Karpas-422 (cell line): ENCODE measurements at regions not wholly inside any gene's neighbourhood (a gene's known extent, or its start where the extent isn't known, plus 50 kb on each side); places are given as distances from the start of the nearest gene placed in this dataset.
"Not testable (repeated sequence)": the region's sequence is repeated elsewhere in the genome, so short reads cannot be mapped to it uniquely, and the experiment has no call there.

Experiments
- DNase-seq: peaks from one replicate; pipeline ENCODE4 v3.0.0-alpha.2; 2015
- H2AFZ ChIP-seq: fragments of 200-600 bp; sonication (generic); 2 replicates; pipeline ENCODE4 v1.6.1; 2014; ENCODE audit warnings: antibody characterized with exemption, low read length, mixed read lengths
- H3K27ac ChIP-seq: fragments of 200-600 bp; sonication (generic); 2 replicates; pipeline ENCODE4 v1.5.1; 2014; ENCODE audit warnings: mild to moderate bottlenecking, low read length, moderate library complexity
- H3K27me3 ChIP-seq: fragments of 200-600 bp; sonication (generic); 2 replicates; pipeline ENCODE4 v1.6.1; 2014; ENCODE audit warnings: low read length, mixed read lengths
- H3K36me3 ChIP-seq: fragments of 200-600 bp; sonication (generic); 2 replicates; pipeline ENCODE4 v1.6.1; 2014; ENCODE audit warnings: low read length, mixed read lengths; ENCODE audit not compliant: insufficient read depth
- H3K4me1 ChIP-seq: fragments of 200-600 bp; sonication (generic); 2 replicates; pipeline ENCODE4 v1.6.1; 2014; ENCODE audit warnings: mild to moderate bottlenecking, low read length, mixed read lengths
- H3K4me2 ChIP-seq: fragments of 200-600 bp; sonication (generic); 2 replicates; pipeline ENCODE4 v1.6.1; 2014; ENCODE audit warnings: low read length, low read depth, mild to moderate bottlenecking; ENCODE audit not compliant: poor library complexity, severe bottlenecking
- H3K4me3 ChIP-seq: fragments of 200-600 bp; sonication (generic); 2 replicates; pipeline ENCODE4 v1.5.1; 2014; ENCODE audit warnings: mild to moderate bottlenecking, antibody characterized with exemption, low read length, mixed read lengths
- H3K79me2 ChIP-seq: fragments of 200-600 bp; sonication (generic); 2 replicates; pipeline ENCODE4 v1.6.1; 2014; ENCODE audit warnings: mild to moderate bottlenecking, low read length, mixed read lengths
- H3K9ac ChIP-seq: fragments of 200-600 bp; sonication (generic); 2 replicates; pipeline ENCODE4 v1.6.0; 2014; ENCODE audit warnings: low read length
- H3K9me2 ChIP-seq: fragments of 200-600 bp; sonication (generic), shearing (Covaris generic); replicated peaks from 2 replicates; pipeline ENCODE4 v1.6.0; 2014; ENCODE audit warnings: mild to moderate bottlenecking, low read length, moderate library complexity; ENCODE audit not compliant: insufficient read depth
- H3K9me3 ChIP-seq: fragments of 300-700, 200-600 bp; sonication (generic); 2 replicates; pipeline ENCODE4 v1.6.1; 2014; ENCODE audit warnings: low read length, mixed read lengths
- H4K20me1 ChIP-seq: fragments of 200-600 bp; sonication (generic); 2 replicates; pipeline ENCODE4 v1.6.1; 2014; ENCODE audit warnings: mild to moderate bottlenecking, antibody characterized with exemption, low read length, low read depth; ENCODE audit not compliant: insufficient read depth

DNA sequence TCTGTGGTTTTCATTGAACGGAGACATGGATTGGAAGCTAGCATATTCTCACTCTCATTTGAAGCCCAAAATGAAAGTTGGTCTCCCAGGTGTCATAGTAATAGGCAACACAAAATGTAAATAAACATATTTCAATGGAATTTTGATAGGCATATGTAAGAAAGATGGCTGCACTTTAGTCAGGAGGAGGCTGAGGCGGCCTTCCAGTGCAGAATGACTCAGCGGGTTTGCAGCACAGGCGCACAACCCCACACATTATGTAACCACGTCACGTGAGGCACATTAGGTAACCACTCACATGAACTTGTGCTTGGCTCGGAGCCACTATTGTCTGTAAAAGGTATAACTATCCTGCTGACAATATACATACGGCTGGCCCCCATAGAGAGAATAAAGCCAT lies 381.7 kb downstream of the GPAT3 start:
- Histone ChIP-seq H3K36me3 (no peaks in the 10 kb centered on the region), H3K4me2 (no peak overlapping the region), H2AFZ (no peak overlapping the region), H4K20me1 (no peaks in the 10 kb centered on the region), H3K27ac (no peak overlapping the region), H3K9ac (no peak overlapping the region), H3K9me2 (no peaks in the 10 kb centered on the region), H3K9me3 (no peaks in the 10 kb centered on the region), H3K4me1 (no peaks in the 10 kb centered on the region), H3K4me3 (no peak overlapping the region), H3K79me2 (no peaks in the 10 kb centered on the region), H3K27me3 (no peaks in the 10 kb centered on the region)
- no peak for DNase-seq

DNA sequence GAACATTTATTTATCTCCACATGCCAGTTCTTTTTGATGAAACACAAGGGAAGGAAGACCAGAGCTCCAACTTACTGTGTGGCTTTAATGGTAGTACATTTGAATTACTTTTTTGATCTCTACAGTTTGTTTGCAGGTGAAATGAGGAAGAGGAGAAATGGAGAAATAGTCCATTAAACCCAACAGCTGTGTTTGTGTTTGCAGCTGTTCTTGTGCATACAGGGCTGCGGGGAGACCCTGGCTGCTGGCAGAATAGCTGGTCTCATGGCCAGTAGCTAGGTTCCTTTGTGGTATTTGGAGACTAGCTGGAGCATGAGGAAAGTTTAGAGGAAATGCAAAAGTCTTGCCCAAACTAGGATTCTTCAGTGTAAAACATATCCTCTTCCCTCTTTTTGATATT lies 374.8 kb downstream of the GPAT3 start:
- H2AFZ ChIP-seq = no peak overlapping the region
- H3K9me2 ChIP-seq = no peaks in the 10 kb centered on the region
- no peaks in the 10 kb centered on the region for H3K27me3 ChIP-seq
- H4K20me1 ChIP-seq = no peaks in the 10 kb centered on the region
- H3K4me1 ChIP-seq = no peaks in the 10 kb centered on the region
- no peak overlapping the region for H3K9ac ChIP-seq
- no peaks in the 10 kb centered on the region for H3K9me3 ChIP-seq
- no peak overlapping the region for H3K4me2 ChIP-seq
- no peak for DNase-seq
- no peak overlapping the region for H3K4me3 ChIP-seq
- no peak overlapping the region for H3K27ac ChIP-seq
- H3K79me2 ChIP-seq = no peaks in the 10 kb centered on the region
- no peaks in the 10 kb centered on the region for H3K36me3 ChIP-seq

DNA sequence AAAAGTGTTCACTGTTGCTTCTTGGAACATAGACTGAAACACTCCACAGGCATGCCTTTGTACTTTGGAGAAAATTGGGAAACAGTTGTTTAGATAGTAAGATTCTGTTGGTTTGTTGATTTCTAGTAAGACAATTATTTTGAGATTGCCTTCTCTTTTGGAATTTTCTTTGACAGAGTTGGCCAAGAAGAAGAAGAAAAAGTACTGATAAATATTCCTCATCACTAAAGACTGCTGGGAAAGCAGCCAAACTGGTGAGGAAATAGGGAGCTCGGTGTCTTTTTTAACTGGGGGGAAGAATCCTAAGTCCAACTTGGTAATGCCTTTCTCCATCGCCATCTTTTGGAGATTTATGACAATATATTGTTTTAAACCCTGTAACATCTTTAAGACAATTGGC lies 370.7 kb downstream of the GPAT3 start:
- H3K27me3 ChIP-seq = no peaks in the 10 kb centered on the region
- no peaks in the 10 kb centered on the region for H4K20me1 ChIP-seq
- H3K9ac ChIP-seq = no peak overlapping the region
- H3K79me2 ChIP-seq = no peaks in the 10 kb centered on the region
- no peak overlapping the region for H3K4me3 ChIP-seq
- H3K4me2 ChIP-seq = no peak overlapping the region
- no peaks in the 10 kb centered on the region for H3K4me1 ChIP-seq
- H3K36me3 ChIP-seq = no peaks in the 10 kb centered on the region
- H3K27ac ChIP-seq = no peak overlapping the region
- H3K9me3 ChIP-seq = no peaks in the 10 kb centered on the region
- no peak overlapping the region for H2AFZ ChIP-seq
- DNase-seq = no peak
- H3K9me2 ChIP-seq = no peaks in the 10 kb centered on the region

DNA sequence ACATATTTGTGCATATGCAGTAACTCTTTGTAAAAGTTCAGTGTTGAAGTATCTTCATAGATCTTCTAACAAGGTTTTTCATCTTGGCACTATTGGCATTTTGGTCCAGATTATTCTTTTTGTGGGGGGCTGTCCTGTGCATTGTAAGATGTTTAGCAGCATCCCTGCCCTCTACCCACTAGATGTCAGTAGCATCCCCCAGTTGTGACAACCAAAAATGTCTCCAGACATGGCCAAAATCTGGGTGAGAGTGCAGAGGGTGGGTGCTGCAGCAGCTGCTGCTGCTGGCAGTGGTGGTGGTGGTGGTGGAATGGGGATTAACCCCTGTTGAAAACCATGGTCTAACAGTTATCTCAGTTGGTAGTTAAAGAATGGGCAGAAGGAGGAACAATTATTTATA lies 370.0 kb downstream of the GPAT3 start:
- peak; percentile 75 for DNase-seq

DNA sequence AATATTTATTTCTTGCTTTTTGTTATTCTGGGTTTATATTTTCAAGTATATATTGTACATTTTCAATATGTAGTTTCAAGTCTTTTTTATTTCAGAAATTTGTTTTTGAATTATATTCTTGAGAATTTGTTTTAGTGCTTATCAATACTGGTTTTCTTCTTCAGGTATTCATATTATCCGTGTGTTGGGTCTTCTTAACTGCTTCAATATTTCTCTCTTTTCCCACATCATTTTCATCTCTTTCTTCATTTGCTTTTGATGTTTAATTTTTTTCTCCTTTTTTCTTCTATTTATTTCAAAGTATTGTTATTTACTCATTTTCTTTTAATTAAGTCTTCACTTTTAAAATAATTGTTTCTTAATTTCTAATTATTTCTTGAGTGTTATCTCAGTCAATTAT lies 367.8 kb downstream of the GPAT3 start:
- not testable (repeated sequence) for H3K27me3 ChIP-seq, H3K79me2 ChIP-seq, H3K9ac ChIP-seq, H3K9me2 ChIP-seq, H3K4me1 ChIP-seq, H4K20me1 ChIP-seq, H3K4me3 ChIP-seq, DNase-seq, H3K4me2 ChIP-seq, H3K9me3 ChIP-seq, H2AFZ ChIP-seq, H3K36me3 ChIP-seq, H3K27ac ChIP-seq

More for the DNA sequence above, 370.0 kb downstream of the GPAT3 start:
- Histone ChIP-seq H3K4me2 (no peak overlapping the region), H3K9me3 (no peaks in the 10 kb centered on the region), H3K9ac (no peak overlapping the region), H3K9me2 (no peaks in the 10 kb centered on the region), H3K79me2 (no peaks in the 10 kb centered on the region), H3K36me3 (no peaks in the 10 kb centered on the region), H2AFZ (no peak overlapping the region), H3K27me3 (no peaks in the 10 kb centered on the region), H4K20me1 (no peaks in the 10 kb centered on the region), H3K4me1 (no peaks in the 10 kb centered on the region), H3K4me3 (no peak overlapping the region), H3K27ac (no peak overlapping the region)

DNA sequence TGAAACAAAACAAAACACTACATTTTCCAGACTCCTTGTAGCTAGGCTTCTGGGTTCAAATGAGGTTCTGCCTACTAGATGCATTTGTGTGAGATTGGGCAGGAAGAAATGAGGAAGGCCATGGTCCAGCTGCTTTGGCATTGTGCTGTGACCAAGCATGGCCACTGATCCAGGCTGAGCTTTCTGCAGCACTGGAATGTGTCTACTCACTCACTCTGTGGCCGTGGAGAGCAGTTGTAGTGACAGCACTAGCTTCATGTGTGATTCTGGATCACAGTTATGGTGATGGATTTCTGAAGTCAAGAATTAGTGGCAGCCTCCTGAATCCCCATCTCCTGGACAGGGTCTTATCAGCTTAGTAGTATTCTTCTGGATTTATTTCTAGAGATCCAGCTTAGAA lies 358.9 kb downstream of the GPAT3 start:
- Histone ChIP-seq H3K27ac (no peak overlapping the region), H3K9ac (no peak overlapping the region), H2AFZ (no peak overlapping the region), H3K27me3 (no peaks in the 10 kb centered on the region), H3K9me2 (no peaks in the 10 kb centered on the region), H3K9me3 (no peaks in the 10 kb centered on the region), H3K4me1 (no peaks in the 10 kb centered on the region), H3K79me2 (no peaks in the 10 kb centered on the region), H3K4me2 (no peak overlapping the region), H3K36me3 (no peaks in the 10 kb centered on the region), H4K20me1 (no peaks in the 10 kb centered on the region), H3K4me3 (no peak overlapping the region)
- no peak for DNase-seq

DNA sequence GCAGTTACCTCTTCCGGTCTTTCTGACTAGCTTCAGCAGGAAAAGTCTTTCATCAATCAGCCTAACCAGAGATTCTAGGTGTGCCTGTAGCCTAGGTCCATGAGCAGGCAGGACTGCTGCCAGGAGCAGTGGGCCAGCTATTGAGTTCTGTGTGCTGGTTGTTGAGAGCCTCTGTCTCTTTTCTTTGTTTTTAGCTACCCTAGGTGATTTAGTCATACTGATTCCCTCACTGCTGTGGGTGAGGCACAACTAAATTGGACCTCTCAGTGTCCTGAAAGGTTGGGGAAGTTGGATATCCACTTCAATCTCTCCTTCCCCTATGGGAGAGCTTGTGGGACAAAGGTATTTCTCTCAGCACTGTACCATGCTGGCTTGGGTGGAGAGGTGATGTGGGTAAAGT lies 354.9 kb downstream of the GPAT3 start:
- no peaks in the 10 kb centered on the region for H3K4me1 ChIP-seq
- no peak overlapping the region for H3K27ac ChIP-seq
- DNase-seq = no peak
- no peaks in the 10 kb centered on the region for H3K79me2 ChIP-seq
- H3K27me3 ChIP-seq = no peaks in the 10 kb centered on the region
- H2AFZ ChIP-seq = no peak overlapping the region
- no peaks in the 10 kb centered on the region for H4K20me1 ChIP-seq
- no peak overlapping the region for H3K4me3 ChIP-seq
- no peaks in the 10 kb centered on the region for H3K36me3 ChIP-seq
- 0 out of 2 replicates have a peak, but pooled peaks cover 3% of the 10 kb centered on the region for H3K9me2 ChIP-seq
- H3K9me3 ChIP-seq = no peaks in the 10 kb centered on the region
- H3K4me2 ChIP-seq = no peak overlapping the region
- H3K9ac ChIP-seq = no peak overlapping the region

DNA sequence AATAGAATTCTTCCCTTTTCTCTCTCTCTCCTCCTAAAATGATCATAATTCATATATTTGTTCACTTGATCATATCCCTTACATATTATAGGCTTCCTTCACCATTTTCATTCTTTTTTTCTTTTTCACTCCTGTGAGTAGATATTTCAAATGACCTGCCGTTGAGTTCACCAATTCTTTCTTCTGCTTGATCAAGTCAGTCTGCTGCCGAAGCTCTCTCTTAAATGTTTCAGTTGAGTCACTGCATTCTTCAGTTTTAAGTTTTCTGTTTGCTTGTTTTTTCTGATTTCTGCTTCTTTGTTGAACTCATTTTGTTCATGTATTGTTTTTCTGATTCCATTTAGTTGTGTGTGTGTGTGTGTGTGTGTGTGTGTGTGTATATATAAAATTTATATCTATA lies 354.3 kb downstream of the GPAT3 start:
- Histone ChIP-seq H3K4me1 (no peaks in the 10 kb centered on the region), H3K4me3 (no peak overlapping the region), H3K9me2 (0 out of 2 replicates have a peak, but pooled peaks cover 3% of the 10 kb centered on the region), H3K9me3 (no peaks in the 10 kb centered on the region), H3K4me2 (no peak overlapping the region), H4K20me1 (no peaks in the 10 kb centered on the region), H3K27me3 (no peaks in the 10 kb centered on the region), H3K27ac (no peak overlapping the region), H3K79me2 (no peaks in the 10 kb centered on the region), H2AFZ (no peak overlapping the region), H3K9ac (no peak overlapping the region), H3K36me3 (no peaks in the 10 kb centered on the region)
- no peak for DNase-seq

DNA sequence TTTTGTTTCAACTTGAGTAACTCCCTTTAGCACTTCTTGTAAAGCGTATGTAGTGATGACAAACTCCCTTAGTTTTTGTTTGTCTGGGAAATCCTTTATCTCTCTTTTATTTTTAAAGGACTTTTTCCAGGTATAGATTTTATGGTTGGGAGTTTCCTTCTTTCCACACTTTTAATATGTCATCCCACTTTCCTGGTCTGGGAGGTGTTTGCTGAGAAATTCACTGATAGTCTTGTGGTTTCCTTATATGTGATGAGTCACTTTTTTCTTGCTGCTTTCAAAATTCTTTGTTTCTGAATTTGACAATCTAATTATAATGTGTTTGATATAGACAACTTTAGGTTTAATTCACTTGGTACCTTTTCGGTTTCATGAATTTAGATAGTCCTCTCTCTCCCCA lies 353.9 kb downstream of the GPAT3 start:
- H3K4me2 ChIP-seq = no peak overlapping the region
- no peaks in the 10 kb centered on the region for H3K4me1 ChIP-seq
- DNase-seq = no peak
- H3K27me3 ChIP-seq = no peaks in the 10 kb centered on the region
- no peak overlapping the region for H3K4me3 ChIP-seq
- H3K9ac ChIP-seq = no peak overlapping the region
- no peaks in the 10 kb centered on the region for H3K79me2 ChIP-seq
- H2AFZ ChIP-seq = no peak overlapping the region
- H4K20me1 ChIP-seq = no peaks in the 10 kb centered on the region
- 0 out of 2 replicates have a peak, but pooled peaks cover 3% of the 10 kb centered on the region for H3K9me2 ChIP-seq
- no peak overlapping the region for H3K27ac ChIP-seq
- no peaks in the 10 kb centered on the region for H3K9me3 ChIP-seq
- no peaks in the 10 kb centered on the region for H3K36me3 ChIP-seq
